ENCODE measurements at regions not wholly inside any gene's neighbourhood (a gene's known extent, or its start where the extent isn't known, plus 50 kb on each side); places are given as distances from the start of the nearest gene placed in this dataset.
"Not testable (repeated sequence)": the region's sequence is repeated elsewhere in the genome, so short reads cannot be mapped to it uniquely, and the experiment has no call there.

DNA sequence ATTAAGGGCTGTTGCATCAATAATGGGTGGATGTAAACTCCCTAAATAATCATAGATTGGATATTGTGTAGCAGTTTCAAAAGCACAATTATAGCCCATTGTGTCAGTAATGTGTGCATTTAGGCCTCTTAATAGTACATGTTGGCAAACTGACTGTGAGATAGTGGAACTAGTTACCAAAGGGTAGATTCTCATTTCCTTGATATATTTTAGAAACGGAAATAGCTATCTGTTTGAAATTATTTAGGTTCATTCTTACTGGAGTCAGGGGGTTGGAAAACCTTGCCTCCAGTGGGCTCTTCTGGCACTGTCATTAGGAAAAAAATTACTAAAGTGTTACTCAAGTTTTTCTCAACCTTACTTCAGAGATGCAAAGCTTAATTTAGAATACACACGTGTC lies 1074.9 kb downstream of the PCDH17 start:
- no peak for DNase-seq (ENCODE audit: extremely low read depth in 1 of 2, low read depth in 1 of 2)

GRCh38 chr13:58712191-58712590 lies 1080.6 kb downstream of the PCDH17 start:
- DNase-seq (ENCODE audit: extremely low read depth in 1 of 2, low read depth in 1 of 2) = no peak

GRCh38 chr13:58714016-58714415 lies 1082.5 kb downstream of the PCDH17 start:
- not testable (repeated sequence) for DNase-seq (ENCODE audit: extremely low read depth in 1 of 2, low read depth in 1 of 2)

GRCh38 chr13:58721273-58721672 lies 1089.7 kb downstream of the PCDH17 start:
- no peak for DNase-seq (ENCODE audit: extremely low read depth in 1 of 2, low read depth in 1 of 2)

DNA sequence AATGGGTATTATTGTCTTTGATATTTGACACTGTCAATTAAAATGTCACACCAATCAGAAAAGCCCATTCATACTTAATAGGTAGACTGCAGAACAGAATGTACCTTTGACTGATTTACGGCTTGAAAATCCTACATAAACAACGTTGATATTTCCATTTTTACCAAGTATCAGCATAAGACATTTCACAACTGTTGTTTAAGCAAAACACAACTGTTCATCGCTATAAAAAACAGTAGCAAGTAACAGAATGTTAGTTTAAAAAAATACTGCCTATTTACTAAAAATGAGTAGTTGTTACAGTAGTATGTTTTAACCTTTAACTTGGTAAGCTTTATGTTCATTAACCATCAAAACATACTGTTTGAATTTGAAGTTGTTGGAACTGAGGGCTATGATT lies 1096.6 kb downstream of the PCDH17 start:
- DNase-seq (ENCODE audit: extremely low read depth in 1 of 2, low read depth in 1 of 2) = no peak

- DNase-seq (ENCODE audit: extremely low read depth in 1 of 2, low read depth in 1 of 2) = no peak
These were observed 1097.8 kb downstream of the PCDH17 start for GRCh38 chr13:58729361-58729760.

GRCh38 chr13:58744686-58745085 lies 1113.1 kb downstream of the PCDH17 start:
- DNase-seq (ENCODE audit: extremely low read depth in 1 of 2, low read depth in 1 of 2) = no peak

DNA sequence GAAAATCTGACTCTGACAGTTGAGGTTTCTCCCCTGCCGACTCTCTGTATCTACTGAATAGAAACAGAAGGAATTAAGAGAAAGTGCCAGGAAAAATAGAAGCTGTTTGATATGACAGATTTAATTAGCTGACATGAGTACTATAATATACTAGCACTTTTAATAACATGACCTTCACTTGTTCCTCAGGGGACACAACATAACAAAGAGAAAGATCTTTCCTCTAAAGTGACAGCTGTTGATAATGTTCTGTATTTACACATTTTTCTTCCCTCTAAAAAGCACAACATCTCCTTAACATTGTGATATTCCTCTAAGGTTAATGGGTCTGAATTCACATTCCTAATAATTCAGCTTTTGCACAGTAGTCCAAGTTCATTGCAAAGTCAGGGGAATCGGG lies 1136.0 kb downstream of the PCDH17 start:
- no peak for DNase-seq (ENCODE audit: extremely low read depth in 1 of 2, low read depth in 1 of 2)

- DNase-seq (ENCODE audit: extremely low read depth in 1 of 2, low read depth in 1 of 2) = no peak
These were observed 1141.8 kb downstream of the PCDH17 start for GRCh38 chr13:58773280-58773859.

GRCh38 chr13:58782736-58783135 lies 1151.2 kb downstream of the PCDH17 start:
- DNase-seq (ENCODE audit: extremely low read depth in 1 of 2, low read depth in 1 of 2) = no peak

DNA sequence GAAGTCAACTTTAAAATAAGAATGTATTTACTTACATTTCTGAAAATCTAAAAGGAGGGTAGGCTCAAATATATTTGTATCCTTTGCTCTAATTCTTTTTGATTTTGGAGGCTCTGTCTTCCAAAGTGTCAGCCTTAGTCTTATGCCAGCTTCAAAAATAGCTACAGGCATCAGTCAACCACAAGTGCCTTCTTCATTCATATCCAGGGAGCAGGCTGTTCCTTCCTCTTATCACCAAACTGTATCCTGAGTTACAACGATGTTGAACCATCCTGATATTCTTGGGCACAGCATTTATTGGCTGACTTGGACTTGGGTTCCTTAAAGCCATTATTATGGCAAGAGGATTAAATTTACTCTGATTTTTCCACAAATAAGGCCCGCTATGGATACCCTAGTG lies 1161.3 kb downstream of the PCDH17 start:
- no peak for DNase-seq (ENCODE audit: extremely low read depth in 1 of 2, low read depth in 1 of 2)

- DNase-seq (ENCODE audit: extremely low read depth in 1 of 2, low read depth in 1 of 2) = no peak
These were observed 1164.2 kb downstream of the PCDH17 start for GRCh38 chr13:58795715-58796114.

DNA sequence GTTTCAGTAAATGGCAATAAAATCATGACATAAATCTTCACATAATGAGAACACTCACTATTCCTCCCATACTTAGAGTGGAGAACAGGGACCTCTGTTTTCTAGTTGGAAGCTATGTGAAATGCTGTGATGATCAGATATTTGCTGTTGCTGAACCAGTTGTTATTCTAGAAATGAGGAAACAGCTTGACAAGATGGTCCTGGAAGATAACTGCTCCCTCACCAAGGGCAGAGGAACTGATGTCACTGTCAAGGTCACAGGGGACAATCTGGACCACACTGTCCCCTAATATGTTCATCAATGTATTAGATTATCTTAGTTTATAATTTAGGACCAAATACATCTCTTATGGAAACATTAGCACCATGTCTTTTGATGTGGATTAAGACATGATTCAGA lies 1173.3 kb downstream of the PCDH17 start:
- DNase-seq (ENCODE audit: extremely low read depth in 1 of 2, low read depth in 1 of 2) = no peak

- no peak for DNase-seq (ENCODE audit: extremely low read depth in 1 of 2, low read depth in 1 of 2)
These were observed 1174.9 kb downstream of the PCDH17 start for GRCh38 chr13:58806401-58806800.

DNA sequence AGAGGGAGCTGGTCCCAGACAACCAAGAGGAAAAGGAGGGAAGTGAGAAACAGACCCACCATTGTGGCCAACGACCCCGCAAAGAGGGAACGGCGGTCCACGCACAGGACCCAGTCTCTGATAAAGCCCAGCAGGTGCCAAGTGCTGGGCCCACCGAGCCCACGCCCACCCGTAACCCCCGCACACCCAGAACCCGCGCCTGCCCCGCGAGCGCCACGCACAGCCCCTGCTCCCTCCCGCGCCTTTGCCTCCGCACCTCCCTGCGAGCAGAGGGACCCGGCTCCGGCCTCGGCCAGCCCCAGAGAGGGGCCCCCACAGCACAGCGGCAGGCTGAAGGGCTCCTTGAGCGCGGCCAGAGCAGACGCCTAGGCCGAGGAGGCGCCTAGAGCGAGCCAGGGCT lies 1192.2 kb downstream of the PCDH17 start:
- DNase-seq (ENCODE audit: extremely low read depth in 1 of 2, low read depth in 1 of 2) = no peak

GRCh38 chr13:58827904-58828303 lies 1196.4 kb downstream of the PCDH17 start:
- DNase-seq (ENCODE audit: extremely low read depth in 1 of 2, low read depth in 1 of 2) = no peak

DNA sequence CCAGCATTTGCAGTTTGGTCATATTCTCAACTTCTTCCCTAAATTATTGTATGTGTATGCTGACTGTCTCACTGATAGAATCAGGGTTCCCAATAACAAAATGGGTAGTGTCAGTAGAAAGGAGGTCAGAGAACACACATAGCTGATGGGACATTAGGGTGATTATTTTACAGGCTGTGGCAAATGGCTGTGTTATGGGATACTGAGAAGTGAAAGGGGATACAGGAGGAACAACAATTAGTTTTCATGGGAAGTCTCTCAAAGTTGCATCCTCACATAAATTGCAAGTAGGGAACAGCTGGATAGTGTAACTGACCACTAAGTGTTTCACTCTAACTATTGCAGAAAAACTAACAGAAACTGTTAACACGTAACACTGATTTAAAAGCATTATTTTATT lies 1199.3 kb downstream of the PCDH17 start:
- DNase-seq (ENCODE audit: extremely low read depth in 1 of 2, low read depth in 1 of 2) = no peak

DNA sequence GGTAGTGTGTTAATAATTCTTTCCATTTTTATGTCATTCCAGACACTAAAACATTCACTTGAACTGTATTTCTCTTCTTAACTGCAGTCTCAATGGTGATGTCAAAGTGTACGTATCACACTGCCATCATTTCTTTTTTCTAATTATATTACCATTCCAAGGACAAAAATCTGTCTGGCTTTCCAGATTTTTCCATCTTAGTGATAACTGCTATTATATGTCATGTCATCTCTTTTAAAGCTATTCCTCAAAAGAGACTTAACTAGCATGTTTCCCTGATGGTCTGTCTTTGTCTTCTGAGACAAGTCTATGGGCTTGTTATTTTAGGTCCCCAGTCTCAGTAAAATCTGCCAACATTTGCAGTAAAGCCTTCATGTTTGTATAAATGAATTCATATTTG lies 1207.1 kb downstream of the PCDH17 start:
- DNase-seq (ENCODE audit: extremely low read depth in 1 of 2, low read depth in 1 of 2) = no peak

DNA sequence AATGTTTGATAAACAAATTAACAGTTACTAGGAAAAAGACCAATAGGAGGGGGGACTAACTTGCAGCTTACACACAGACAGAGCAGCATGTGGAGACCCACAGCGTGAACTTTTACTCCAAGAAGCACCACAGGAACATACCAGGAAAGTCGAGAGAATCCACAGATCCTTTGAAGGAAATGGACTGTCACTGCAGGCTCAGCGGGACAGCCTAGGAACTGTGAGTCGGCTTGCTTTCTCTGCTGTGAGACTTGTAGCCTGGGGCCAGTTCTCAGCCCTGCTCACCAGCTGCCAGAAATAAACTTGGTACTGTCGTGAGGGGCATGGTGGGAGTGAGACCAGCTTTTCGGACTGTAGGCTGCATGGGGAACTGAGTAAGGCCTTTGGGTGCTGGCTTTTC lies 1211.5 kb downstream of the PCDH17 start:
- no peak for DNase-seq (ENCODE audit: extremely low read depth in 1 of 2, low read depth in 1 of 2)

GRCh38 chr13:58843567-58843966 lies 1212.0 kb downstream of the PCDH17 start:
- DNase-seq (ENCODE audit: extremely low read depth in 1 of 2, low read depth in 1 of 2) = no peak

GRCh38 chr13:58850161-58850560 lies 1218.6 kb downstream of the PCDH17 start:
- DNase-seq (ENCODE audit: extremely low read depth in 1 of 2, low read depth in 1 of 2) = no peak

- DNase-seq (ENCODE audit: extremely low read depth in 1 of 2, low read depth in 1 of 2) = no peak
These were observed 1220.5 kb downstream of the PCDH17 start for GRCh38 chr13:58852076-58852475.

- DNase-seq (ENCODE audit: extremely low read depth in 1 of 2, low read depth in 1 of 2) = no peak
These were observed 1223.7 kb downstream of the PCDH17 start for GRCh38 chr13:58855283-58855682.
